ENCODE measurements at regions not wholly inside any gene's neighbourhood (a gene's known extent, or its start where the extent isn't known, plus 50 kb on each side); places are given as distances from the start of the nearest gene placed in this dataset.

DNA sequence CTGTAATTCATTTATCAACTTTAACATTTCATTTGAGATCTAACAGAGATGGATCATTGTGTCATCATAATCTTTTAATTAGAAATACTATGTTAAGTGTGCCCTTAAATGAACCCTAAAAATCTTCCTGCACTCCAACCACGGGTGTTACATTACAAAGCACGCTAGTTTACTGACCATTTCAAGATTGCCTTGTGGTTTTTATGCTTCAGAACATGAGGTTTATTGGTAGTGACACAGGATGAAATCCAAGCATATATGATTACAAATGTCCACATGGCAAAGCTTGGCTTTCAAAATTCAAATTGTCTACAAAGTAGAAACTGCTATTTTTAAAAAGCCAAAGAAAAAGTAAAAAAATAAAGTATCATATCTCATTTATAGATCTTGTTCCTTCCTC is 190.4 kb upstream of the USP25 start:
- no peak for TF ChIP-seq CTCF (IDR thresholded peaks at IDR 0.05)
- TF ChIP-seq POLR2AphosphoS5 (IDR thresholded peaks at IDR 0.05), result no peak
